GM21423 (cell line): ENCODE measurements at regions not wholly inside any gene's neighbourhood (a gene's known extent, or its start where the extent isn't known, plus 50 kb on each side); places are given as distances from the start of the nearest gene placed in this dataset.
"Not testable (repeated sequence)": the region's sequence is repeated elsewhere in the genome, so short reads cannot be mapped to it uniquely, and the experiment has no call there.

Experiments used
- ATAC-seq: cut with Tn5 transposase; IDR thresholded peaks from one replicate; pipeline ENCODE4 v1.9.1; 2021; ENCODE audit warnings: mild to moderate bottlenecking, moderate library complexity; ENCODE audit not compliant: unreplicated experiment

- no peak for ATAC-seq
Measured at GRCh38 chr5:115439639-115440038, 104.9 kb downstream of the FEM1C start.

- no peak for ATAC-seq
Measured at GRCh38 chr5:115439042-115439441, 105.5 kb downstream of the FEM1C start.

- ATAC-seq = no peak
Measured at GRCh38 chr5:115435778-115436712, 108.5 kb downstream of the FEM1C start.

- no peak for ATAC-seq
Measured at GRCh38 chr5:115435065-115435777, 109.4 kb downstream of the FEM1C start.

- no peak for ATAC-seq
Measured at GRCh38 chr5:115433918-115434317, 110.7 kb downstream of the FEM1C start.

- no peak for ATAC-seq
Measured at GRCh38 chr5:115432691-115433090, 111.9 kb downstream of the FEM1C start.

GRCh38 chr5:115431116-115431515 is 113.5 kb downstream of the FEM1C start:
- ATAC-seq = no peak

- ATAC-seq = no peak
Measured at GRCh38 chr5:115430374-115430773, 114.2 kb downstream of the FEM1C start.

GRCh38 chr5:115429345-115429940 is 115.1 kb downstream of the FEM1C start:
- no peak for ATAC-seq

GRCh38 chr5:115428676-115429075 is 115.9 kb downstream of the FEM1C start:
- ATAC-seq = no peak

GRCh38 chr5:115428248-115428647 is 116.3 kb downstream of the FEM1C start:
- no peak for ATAC-seq

- no peak for ATAC-seq
Measured at GRCh38 chr5:115424446-115424845, 120.1 kb downstream of the FEM1C start.

- no peak for ATAC-seq
Measured at GRCh38 chr5:115424030-115424429, 120.5 kb downstream of the FEM1C start.

GRCh38 chr5:115423541-115423940 is 121.0 kb downstream of the FEM1C start:
- ATAC-seq = no peak

GRCh38 chr5:115423051-115423450 is 121.5 kb downstream of the FEM1C start:
- ATAC-seq = no peak

- not testable (repeated sequence) for ATAC-seq
Measured at GRCh38 chr5:115420812-115421211, 123.8 kb downstream of the FEM1C start.

GRCh38 chr5:115419846-115420585 is 123.6 kb upstream of the CCDC112 start:
- no peak for ATAC-seq

GRCh38 chr5:115418788-115419187 is 122.3 kb upstream of the CCDC112 start:
- no peak for ATAC-seq

GRCh38 chr5:115417076-115417475 is 120.6 kb upstream of the CCDC112 start:
- no peak for ATAC-seq

GRCh38 chr5:115415143-115415491 is 118.7 kb upstream of the CCDC112 start:
- no peak for ATAC-seq
